PC-9 (cell line): ENCODE measurements at regions not wholly inside any gene's neighbourhood (a gene's known extent, or its start where the extent isn't known, plus 50 kb on each side); places are given as distances from the start of the nearest gene placed in this dataset.

Experiments used
- EZH2 ChIP-seq: fragments of 200-600 bp; sonication (generic); IDR thresholded peaks from 2 replicates; pipeline ENCODE4 v1.8.0; 2017; ENCODE audit warnings: antibody characterized with exemption, low read depth
- TF ChIP-seq, protein P1 (sequence below): fragments of 200-600 bp; sonication (generic); conservative IDR thresholded peaks from 2 replicates; pipeline ENCODE4 v1.6.1; 2017; ENCODE audit warnings: mixed run types, antibody characterized with exemption, mild to moderate bottlenecking, moderate library complexity

DNA sequence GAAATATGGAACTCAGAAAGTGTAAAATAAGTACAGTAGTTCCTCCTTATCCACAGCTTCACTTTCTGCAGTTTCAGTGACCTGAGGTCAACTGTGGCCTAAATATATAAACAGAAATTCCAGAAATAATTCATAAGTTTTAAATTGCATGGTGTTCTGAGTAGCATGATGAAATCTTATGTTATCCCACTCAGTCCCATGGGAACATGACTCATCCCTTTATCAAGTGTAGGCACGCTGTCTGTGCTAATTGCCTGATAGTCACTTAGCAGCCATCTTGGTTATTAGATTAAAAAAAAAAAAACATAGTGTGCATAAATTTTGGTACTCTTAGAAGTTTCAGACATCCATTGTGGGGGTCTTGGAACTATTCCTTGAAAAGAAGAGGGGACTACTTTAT is 983.4 kb upstream of the ADGRL3 start:
- no peak for TF ChIP-seq EZH2
- TF ChIP-seq, protein P1, sequence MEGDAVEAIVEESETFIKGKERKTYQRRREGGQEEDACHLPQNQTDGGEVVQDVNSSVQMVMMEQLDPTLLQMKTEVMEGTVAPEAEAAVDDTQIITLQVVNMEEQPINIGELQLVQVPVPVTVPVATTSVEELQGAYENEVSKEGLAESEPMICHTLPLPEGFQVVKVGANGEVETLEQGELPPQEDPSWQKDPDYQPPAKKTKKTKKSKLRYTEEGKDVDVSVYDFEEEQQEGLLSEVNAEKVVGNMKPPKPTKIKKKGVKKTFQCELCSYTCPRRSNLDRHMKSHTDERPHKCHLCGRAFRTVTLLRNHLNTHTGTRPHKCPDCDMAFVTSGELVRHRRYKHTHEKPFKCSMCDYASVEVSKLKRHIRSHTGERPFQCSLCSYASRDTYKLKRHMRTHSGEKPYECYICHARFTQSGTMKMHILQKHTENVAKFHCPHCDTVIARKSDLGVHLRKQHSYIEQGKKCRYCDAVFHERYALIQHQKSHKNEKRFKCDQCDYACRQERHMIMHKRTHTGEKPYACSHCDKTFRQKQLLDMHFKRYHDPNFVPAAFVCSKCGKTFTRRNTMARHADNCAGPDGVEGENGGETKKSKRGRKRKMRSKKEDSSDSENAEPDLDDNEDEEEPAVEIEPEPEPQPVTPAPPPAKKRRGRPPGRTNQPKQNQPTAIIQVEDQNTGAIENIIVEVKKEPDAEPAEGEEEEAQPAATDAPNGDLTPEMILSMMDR, result no peak
